T-helper 9 cell (primary cell): ENCODE measurements at regions not wholly inside any gene's neighbourhood (a gene's known extent, or its start where the extent isn't known, plus 50 kb on each side); places are given as distances from the start of the nearest gene placed in this dataset.
"Not testable (repeated sequence)": the region's sequence is repeated elsewhere in the genome, so short reads cannot be mapped to it uniquely, and the experiment has no call there.

ENCODE experiments used
- DNase-seq: peaks from one replicate; pipeline ENCODE4 v3.0.0-alpha.2; 2020

DNA sequence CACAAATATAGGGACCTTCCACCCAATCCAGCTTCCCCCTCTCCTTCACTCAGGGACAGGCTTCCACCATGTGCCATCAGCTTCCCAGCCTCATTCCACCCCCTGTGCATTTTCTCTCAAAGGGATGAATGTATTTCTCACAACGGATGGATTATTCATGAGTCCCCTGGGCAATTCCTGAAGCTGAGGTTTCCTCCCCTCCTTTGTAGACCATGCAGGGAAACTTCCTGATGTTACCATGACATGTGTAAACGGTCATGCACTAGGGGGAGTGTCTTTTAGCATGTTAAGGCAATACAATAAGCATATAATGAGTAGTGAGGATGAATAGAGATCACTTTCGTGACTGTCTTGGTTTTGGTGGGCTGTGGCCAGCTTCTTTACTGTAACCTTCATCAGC lies 706.8 kb downstream of the TMEM121 start:
- DNase-seq = not testable (repeated sequence)

DNA sequence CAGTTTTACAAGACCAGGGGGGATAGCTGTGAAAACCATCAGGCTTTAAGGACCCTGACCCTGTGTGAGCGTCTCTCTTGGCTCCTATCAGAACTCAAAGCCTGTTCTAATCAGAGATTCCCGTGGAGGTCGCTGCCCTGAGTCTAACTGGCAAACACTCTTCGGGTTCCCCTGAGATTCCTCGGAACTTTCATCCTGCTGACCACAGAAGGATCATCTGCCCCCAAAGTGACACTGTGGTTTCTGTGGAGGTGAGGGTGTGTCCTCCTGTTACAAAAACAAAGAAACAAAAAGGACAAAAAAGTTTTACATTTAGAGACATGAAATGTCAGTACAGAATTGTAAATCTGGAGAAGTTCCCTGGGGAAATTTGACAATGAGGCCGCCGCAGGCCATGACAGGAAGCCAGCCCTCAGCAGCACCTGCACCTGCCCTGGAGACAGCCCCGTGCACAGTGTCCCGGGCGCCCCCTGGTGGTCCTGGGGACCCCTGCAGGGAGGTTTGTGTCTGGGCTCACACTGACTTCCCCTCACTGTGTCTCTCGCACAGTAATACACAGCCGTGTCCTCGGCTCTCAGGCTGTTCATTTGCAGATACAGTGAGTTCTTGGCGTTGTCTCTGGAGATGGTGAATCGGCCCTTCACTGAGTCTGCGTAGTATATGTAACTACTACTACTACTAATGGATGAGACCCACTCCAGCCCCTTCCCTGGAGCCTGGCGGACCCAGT lies 708.3 kb downstream of the TMEM121 start:
- not testable (repeated sequence) for DNase-seq

- DNase-seq = no peak
Observed at GRCh38 chr14:106235356-106236159, 709.2 kb downstream of the TMEM121 start.

DNA sequence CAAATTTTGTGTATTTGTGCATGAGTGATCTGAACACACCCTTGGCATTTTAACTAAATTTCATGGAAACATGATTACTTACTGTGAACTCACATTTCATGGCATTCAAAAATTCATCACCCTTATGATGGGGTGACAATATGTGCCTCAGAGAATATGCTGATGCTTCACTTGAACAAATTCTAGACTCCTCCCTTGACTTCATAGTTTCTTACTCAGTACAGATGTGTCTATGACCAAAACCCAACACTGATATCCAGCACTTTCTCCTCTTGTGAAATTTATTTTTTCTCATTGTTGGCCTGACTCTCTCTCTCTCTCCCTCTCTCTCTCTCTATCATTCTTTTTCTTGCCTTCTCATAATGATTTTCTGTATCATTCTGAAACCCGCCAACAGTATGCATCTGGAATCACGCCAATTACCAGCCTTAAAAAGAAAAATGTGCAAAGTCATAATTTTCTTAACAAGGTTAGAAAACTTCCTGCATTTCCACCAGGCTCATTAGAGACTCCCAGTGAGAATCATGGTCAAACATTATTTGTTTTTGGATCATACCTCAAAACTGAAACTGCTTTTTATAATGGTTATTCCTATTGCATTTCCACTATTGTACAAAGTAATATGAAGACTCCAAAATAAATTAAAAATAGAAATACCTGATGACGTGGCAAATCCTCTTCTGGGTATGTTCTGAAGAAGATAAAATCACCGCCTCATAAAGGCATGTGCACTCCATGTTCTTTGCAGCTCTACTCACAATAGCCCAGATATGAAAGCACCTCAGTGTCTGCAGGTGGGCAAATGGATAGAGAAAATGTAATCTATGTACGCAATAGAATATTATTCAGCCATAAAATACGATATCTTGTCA lies 722.2 kb downstream of the TMEM121 start:
- no peak for DNase-seq

DNA sequence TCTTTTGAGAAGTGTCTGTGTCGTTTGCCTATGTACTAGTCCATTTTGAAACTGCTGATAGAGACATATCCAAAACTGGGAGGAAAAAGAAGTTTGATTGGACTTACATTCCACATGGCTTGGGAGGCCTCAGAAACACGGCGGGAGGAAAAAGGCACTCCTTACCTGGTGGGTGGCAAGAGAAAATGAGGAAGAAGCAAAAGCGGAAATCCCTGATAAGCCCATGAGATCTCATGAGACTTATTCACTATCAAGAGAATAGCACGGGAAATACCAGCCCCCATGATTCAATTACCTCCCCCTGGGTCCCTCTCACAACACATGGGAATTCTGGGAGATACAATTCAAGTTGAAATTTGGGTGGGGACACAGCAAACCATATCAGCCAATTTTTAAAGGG lies 727.6 kb downstream of the TMEM121 start:
- DNase-seq = not testable (repeated sequence)

DNA sequence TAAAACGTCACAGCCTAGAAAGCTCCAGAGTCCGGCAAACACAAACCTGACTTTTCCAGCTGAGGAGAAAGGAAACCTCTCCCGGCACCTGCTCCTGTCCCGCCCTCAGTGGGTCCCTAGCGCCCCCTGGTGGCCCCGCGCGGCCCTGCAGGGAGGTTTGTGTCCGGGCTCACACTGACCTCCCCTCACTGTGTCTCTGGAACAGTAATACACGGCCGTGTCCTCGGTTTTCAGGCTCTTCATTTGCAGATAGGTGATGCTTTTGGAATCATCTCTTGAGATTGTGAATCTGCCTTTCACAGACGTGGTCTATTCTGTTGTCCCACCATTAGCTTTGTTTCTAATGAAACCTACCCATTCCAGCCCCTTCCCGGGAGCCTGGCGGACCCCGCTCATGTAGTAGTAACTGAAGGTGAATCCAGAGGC lies 731.2 kb downstream of the TMEM121 start:
- DNase-seq = peak; percentile 78

GRCh38 chr14:106268013-106268727 lies 741.8 kb downstream of the TMEM121 start:
- DNase-seq = peak; percentile 64

DNA sequence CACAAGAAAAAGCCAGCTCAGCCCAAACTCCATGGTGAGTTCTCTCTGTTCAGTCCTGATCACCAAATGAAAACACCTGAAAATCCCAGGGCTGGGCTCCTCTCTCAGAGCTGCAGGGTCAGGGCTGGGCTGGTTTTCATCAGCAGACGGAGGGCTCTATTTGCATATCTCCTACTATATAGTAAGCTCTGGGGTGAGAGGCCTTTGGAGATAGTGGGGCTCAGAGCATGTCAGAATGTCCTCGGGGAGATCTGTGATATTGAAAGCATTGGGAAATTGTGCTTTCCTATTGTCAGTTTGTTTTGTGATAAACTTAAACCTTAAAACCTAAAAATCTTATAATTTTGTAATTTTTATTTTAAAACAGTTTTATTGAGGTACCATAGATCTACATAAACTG lies 742.6 kb downstream of the TMEM121 start:
- DNase-seq = no peak

DNA sequence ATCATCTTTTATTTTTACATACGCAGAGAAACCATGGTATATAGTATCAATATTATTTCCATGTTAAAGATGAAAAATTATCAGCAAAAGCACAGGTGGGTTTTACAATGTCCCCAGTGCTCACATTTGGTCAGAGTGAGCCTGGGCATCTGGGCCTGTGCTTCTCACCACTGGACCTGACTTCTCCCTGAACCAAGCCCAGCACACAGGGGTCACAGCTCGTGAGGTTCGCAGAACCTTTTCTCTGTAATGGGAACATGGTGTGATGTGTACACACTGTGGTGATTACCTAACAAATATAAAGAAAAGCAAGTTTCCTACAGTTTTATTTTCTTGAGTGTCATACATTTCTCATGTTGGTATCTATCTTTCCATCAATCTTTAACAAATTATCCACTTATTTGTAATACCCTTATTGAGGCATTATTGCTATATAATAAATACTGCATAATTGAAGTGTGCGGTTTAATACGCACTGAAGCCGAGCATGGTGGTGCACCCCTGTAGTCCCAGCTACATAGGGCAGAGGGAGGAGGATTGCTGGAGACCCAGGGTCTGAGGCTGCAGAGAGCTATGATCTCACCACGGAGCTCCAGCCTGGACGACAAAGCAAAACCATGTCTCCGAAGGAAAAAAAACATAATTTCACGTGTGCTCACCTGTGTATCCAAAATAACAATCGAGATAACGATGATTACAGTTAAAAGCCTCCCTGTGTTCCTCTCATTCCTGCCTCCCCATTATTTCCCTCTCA lies 743.2 kb downstream of the TMEM121 start:
- DNase-seq = no peak

DNA sequence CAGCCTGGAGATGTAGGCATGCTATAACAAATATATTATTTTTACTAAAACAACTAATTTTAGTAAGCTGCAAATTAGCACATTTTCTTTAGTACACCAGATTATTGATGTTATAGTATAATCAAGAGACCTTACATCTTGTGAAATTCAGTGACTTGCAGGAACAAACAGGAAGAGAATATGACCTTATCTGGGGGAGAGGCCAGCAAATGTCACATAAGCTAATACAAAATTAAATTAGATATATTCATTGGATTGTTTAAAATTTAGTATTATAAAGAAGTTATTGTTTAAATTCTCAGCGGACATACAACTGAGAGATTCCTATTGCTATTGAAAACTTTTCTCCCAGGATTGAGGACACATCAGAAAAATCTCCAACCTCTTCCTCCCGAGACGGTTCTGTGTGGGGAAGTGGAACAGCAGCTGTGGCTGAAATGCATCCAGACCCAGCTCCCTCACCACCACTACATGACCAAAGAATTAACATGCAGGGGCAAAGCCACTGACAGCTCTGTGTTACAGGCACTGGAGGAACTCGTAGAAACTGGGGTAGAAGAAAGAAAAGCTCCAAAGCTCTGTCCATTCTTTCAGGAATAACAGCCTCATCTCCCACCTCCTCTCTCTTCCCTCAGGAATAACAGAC lies 744.2 kb downstream of the TMEM121 start:
- not testable (repeated sequence) for DNase-seq

- DNase-seq = no peak
Observed at GRCh38 chr14:106276326-106277267, 750.2 kb downstream of the TMEM121 start.

DNA sequence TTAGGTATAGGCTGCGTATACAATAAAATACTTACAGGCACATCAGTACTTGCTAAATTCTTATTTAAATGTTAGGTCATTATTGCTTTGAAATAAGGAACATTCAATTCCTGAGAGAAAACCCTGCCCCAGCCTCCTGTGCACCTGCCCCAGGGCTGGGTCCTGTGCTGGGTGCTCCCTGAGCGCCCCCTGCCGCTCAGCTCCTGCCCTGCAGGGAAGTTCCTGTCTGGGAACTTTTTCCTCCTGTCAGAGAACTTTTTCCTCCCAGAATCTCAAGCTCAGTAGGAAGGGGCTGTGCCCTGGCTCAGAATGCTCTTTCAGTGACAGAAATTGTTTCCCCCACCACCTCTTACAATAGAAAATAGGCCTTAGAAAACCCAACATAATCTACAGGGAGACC lies 751.1 kb downstream of the TMEM121 start:
- peak; percentile 35 for DNase-seq

DNA sequence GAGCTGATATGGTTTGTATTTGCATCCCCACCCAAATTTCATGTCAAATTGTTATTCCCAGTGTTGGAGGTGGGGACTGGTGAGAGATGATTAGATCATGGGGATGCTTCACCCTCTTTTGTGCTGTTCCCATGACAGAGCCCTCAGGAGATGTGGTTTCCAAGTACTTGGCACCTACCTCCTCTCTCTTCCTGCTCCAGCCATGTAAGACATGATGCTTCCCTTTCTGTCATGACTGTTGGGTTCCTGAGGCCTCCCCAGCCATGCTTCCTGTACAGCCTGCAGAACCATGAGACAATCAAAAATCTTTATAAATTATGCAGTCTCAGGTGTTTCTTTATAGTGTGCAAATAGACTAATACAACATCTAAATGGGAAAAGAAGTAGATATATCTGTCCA lies 754.5 kb downstream of the TMEM121 start:
- DNase-seq = no peak

GRCh38 chr14:106286697-106287290 lies 760.4 kb downstream of the TMEM121 start:
- DNase-seq = peak; percentile 17

DNA sequence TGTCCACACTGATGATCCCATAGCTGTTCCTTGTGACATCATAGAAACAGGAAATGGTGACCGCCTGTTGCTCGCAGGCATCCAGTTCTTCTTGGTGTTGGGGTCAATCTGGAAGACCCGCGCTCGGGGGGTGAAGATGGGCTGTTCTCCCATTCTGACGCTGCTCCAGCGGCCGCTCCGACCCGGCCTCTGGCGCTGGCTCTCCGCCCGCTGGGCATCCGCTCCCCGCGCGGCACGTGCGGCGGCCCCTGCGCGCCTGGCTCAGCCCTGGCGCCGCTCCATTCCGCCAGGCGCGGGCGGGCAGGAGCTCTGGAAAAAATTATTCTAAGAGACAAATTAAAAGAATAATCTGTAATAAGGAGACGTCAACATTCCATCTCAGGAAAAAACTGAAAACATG lies 761.1 kb downstream of the TMEM121 start:
- no peak for DNase-seq

GRCh38 chr14:106291626-106292025 lies 765.2 kb downstream of the TMEM121 start:
- DNase-seq = no peak

GRCh38 chr14:106294324-106294723 lies 767.9 kb downstream of the TMEM121 start:
- no peak for DNase-seq

- not testable (repeated sequence) for DNase-seq
Observed at GRCh38 chr14:106300951-106301510, 774.6 kb downstream of the TMEM121 start.

- not testable (repeated sequence) for DNase-seq
Observed at GRCh38 chr14:106301609-106302008, 775.2 kb downstream of the TMEM121 start.
